Natural killer cell treated with Interleukin-12 subunit alpha and Interleukin-12 subunit beta and Interleukin-15 and Interleukin-18, amount 100 ng/mL, for 72 hours (primary cell): ENCODE measurements at regions not wholly inside any gene's neighbourhood (a gene's known extent, or its start where the extent isn't known, plus 50 kb on each side); places are given as distances from the start of the nearest gene placed in this dataset.
"Not testable (repeated sequence)": the region's sequence is repeated elsewhere in the genome, so short reads cannot be mapped to it uniquely, and the experiment has no call there.

ENCODE experiments used
- ATAC-seq, 2 donors: fragments of 150-1000 bp; cut with Tn5 transposase in 1 of 2; sonication (Bioruptor Pico), chemical (Tn5 transposase) in 1 of 2; 2 replicates each; pipeline ENCODE4 v1.10.0; 2021
- DNase-seq: peaks from one replicate; pipeline ENCODE4 v3.0.0; 2022; ENCODE audit warnings: low spot score
- H3K27ac Mint-ChIP-seq, 2 donors: 1 replicate in 1 of 2; 2 replicates in 1 of 2; pipeline ENCODE4 v1.8.0; 2022; ENCODE audit warnings: mixed read lengths in 2 of 2, mild to moderate bottlenecking in 1 of 2, moderate library complexity in 1 of 2
- H3K27me3 Mint-ChIP-seq, 2 donors: 1 replicate in 1 of 2; 2 replicates in 1 of 2; pipeline ENCODE4 v1.8.0; 2022; ENCODE audit warnings: mixed read lengths in 2 of 2
- H3K36me3 Mint-ChIP-seq: one replicate; pipeline ENCODE4 v1.8.0; 2022; ENCODE audit warnings: mixed read lengths
- H3K4me1 Mint-ChIP-seq, 2 donors: 1 replicate in 1 of 2; 2 replicates in 1 of 2; pipeline ENCODE4 v1.8.0; 2022; ENCODE audit warnings: low read depth in 2 of 2, mixed read lengths in 2 of 2, mild to moderate bottlenecking in 1 of 2
- H3K4me3 Mint-ChIP-seq: one replicate; pipeline ENCODE4 v1.8.0; 2022; ENCODE audit warnings: mixed read lengths
- H3K9me3 Mint-ChIP-seq: 2 replicates; pipeline ENCODE4 v1.8.0; 2022; ENCODE audit warnings: mixed read lengths

DNA sequence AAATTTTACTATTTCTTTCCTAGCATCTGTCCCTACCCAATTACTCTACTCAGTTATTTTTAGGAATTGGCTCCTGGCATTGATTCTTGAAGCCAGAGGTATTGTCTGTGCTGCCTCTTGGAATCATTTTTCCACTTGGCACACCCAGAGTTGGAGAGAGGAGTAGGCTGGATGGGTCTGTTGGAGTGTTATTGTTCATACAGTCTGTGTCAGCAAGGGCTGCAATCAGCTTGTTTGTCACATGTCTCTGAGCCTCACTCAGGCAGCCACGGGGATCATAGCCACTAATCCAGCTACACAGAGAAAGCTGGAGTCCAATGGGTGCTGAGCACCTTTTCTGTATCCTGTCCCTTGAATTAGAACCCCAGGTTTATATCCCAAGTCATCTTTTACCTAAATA is 176.0 kb upstream of the DYRK2 start:
- Mint-ChIP-seq H3K4me3 (no peak overlapping the region), H3K9me3 (peaks cover 1% of the 10 kb centered on the region), H3K36me3 (peaks cover 1% of the 10 kb centered on the region), H3K4me1 (peaks cover 0 to 3% of the 10 kb centered on the region in 2 donors), H3K27me3 (peaks cover 0 to 6% of the 10 kb centered on the region in 2 donors), H3K27ac (no peak overlapping the region)
- DNase-seq (no peak), ATAC-seq (no peak)

GRCh38 chr12:67474934-67475620 is 173.5 kb upstream of the DYRK2 start:
- no peak overlapping the region for H3K27ac Mint-ChIP-seq
- no peaks in the 10 kb centered on the region for H3K9me3 Mint-ChIP-seq
- ATAC-seq (no peak), DNase-seq (no peak)
- no peak overlapping the region for H3K4me3 Mint-ChIP-seq
- no peaks in the 10 kb centered on the region for H3K36me3 Mint-ChIP-seq
- H3K4me1 Mint-ChIP-seq = no peaks in the 10 kb centered on the region
- H3K27me3 Mint-ChIP-seq = peaks cover 0 to 6% of the 10 kb centered on the region in 2 donors

DNA sequence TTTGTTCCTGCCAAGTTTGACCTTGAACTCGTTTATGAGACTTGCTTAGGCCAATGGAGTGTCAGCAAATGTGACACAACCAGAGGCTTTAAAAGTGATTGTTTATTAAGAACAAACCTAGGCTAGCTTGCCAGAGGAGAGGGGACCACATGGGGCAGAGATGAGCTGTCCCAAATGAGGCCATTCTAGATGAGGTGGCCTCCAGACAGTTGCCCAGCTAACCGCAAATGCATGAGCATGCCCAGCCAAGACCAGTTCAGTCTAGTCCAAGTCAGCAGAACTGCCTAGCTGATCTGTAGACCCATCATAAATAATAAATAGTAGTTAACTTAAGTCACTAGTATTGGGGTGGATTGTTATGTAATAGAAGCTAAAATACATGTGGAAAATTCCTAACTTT is 172.8 kb upstream of the DYRK2 start:
- no peaks in the 10 kb centered on the region for H3K36me3 Mint-ChIP-seq
- H3K27me3 Mint-ChIP-seq = peaks cover 0 to 6% of the 10 kb centered on the region in 2 donors
- no peak overlapping the region for H3K4me3 Mint-ChIP-seq
- ATAC-seq = no peak
- H3K27ac Mint-ChIP-seq = no peak overlapping the region
- DNase-seq = no peak
- H3K4me1 Mint-ChIP-seq = no peaks in the 10 kb centered on the region
- no peaks in the 10 kb centered on the region for H3K9me3 Mint-ChIP-seq

DNA sequence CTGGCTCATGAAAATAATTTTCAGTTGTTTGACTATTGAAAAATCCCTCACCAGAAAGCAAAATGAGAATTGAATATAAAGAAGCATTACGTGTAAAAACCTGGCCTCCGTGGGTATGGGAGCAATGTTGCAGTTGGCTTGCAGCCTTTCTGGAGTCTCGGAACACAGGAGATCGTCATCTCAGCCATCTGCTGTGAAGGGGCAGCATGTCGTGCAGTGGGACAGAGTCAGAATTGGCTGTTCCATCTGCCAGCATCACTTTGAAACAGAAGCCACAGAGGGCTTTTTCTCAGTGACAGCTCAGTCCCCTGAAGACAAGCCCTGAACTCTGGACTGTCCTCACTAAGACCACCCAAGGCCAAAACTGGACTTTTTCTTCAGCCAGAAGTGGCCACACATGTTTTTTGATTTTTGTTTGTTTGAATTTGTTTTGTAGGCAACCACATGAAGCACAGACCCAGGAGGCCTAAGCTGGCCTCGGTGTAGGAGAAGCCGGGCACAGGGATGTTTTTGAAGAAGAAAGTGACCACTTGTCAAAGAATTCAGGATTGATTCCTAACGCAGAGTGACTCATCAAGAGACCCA is 170.8 kb upstream of the DYRK2 start:
- Mint-ChIP-seq H3K4me1 (peaks cover 6 to 7% of the 10 kb centered on the region in 2 donors), H3K9me3 (no peaks in the 10 kb centered on the region), H3K27ac (no peak overlapping the region), H3K36me3 (no peaks in the 10 kb centered on the region), H3K27me3 (peaks cover 0 to 6% of the 10 kb centered on the region in 2 donors), H3K4me3 (no peak overlapping the region)
- no peak for ATAC-seq
- DNase-seq = no peak

DNA sequence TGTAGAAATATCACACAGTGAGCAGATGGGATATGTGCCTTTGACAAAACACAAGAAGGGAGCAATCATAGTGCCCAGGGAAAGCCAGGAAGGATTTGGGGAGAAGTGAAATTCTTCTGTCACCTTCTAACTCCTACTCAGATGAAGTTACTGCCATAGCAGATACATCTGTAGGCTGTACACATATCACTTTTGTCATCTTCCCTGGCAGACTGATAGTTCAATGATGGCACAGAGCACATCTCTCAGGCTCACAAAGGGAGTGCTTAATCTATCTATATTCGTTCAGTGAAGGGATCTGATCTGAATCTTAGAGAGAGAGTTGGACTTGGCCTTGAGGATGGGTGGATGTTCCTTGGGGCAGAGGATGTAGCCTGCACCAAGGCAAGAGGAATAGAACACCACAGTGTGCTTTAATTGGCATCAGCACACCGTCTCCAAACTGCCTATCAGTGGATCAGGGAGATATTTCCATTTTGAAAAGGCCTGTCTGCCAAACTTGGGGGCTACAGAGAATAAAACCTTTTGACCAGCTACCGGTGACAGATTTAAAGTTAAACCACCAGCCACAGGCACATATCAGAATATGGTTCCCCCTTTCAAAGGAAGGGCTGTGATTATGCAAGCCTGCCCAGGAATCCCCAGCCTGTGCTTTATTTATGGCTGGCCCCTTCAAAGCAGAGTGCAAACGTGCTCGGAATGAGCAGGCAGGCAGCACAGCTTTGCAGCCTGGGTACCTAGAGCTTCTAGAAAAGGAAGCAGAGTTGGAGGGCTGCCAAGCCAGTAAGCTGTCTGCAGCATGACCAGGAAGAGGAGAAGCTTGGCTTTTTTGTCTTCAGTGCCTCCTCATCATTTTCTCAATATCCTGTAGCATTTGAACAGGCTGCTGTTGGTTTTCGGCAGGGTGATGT is 165.5 kb upstream of the DYRK2 start:
- Mint-ChIP-seq H3K4me3 (peak overlapping the region; percentile 43), H3K9me3 (peaks cover 4% of the 10 kb centered on the region), H3K4me1 (peaks cover 23 to 26% of the 10 kb centered on the region in 2 donors), H3K36me3 (peaks cover 8% of the 10 kb centered on the region), H3K27ac (peak overlapping the region; percentile 24 to 34), H3K27me3 (no peaks in the 10 kb centered on the region)
- peak; percentile 86 for ATAC-seq
- DNase-seq = peak; percentile 63

- peaks cover 23 to 26% of the 10 kb centered on the region in 2 donors for H3K4me1 Mint-ChIP-seq
- peaks cover 11% of the 10 kb centered on the region for H3K36me3 Mint-ChIP-seq
- no peak for DNase-seq
Measured at GRCh38 chr12:67483871-67484554, 164.5 kb upstream of the DYRK2 start.

GRCh38 chr12:67484791-67485480 is 163.6 kb upstream of the DYRK2 start:
- H3K4me3 Mint-ChIP-seq = no peak overlapping the region
- DNase-seq (no peak), ATAC-seq (no peak)
- H3K36me3 Mint-ChIP-seq = peaks cover 16% of the 10 kb centered on the region
- peaks cover 23 to 26% of the 10 kb centered on the region in 2 donors for H3K4me1 Mint-ChIP-seq
- peak overlapping the region; percentile 37 to 57 for H3K27ac Mint-ChIP-seq
- H3K9me3 Mint-ChIP-seq = peaks cover 10% of the 10 kb centered on the region
- no peaks in the 10 kb centered on the region for H3K27me3 Mint-ChIP-seq

More at GRCh38 chr12:67483871-67484554, 164.5 kb upstream of the DYRK2 start:
- no peaks in the 10 kb centered on the region for H3K27me3 Mint-ChIP-seq
- peak overlapping the region; percentile 37 to 57 for H3K27ac Mint-ChIP-seq
- H3K9me3 Mint-ChIP-seq = peaks cover 5% of the 10 kb centered on the region
- no peak overlapping the region for H3K4me3 Mint-ChIP-seq
- ATAC-seq = peak in 1 of 2 donors; percentile 12

DNA sequence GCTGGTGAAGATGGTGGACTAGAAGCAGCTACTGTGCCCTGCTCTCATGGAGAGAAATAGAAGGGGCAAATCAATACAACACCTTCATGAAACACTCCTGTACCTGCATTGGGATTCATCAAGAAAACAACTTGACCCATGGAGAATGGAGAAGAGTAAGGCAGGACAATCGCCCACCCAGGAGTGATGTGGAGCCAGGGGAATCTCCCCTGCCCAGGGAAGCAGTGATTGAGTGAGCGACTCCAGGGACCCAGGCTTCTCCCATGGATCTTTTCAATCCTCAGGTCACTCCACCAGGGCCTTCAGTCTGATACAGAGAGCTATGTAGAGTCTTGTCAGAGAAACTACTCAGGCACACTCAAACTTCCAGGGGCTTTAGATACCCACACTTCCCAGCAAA is 161.9 kb upstream of the DYRK2 start:
- peaks cover 28% of the 10 kb centered on the region for H3K36me3 Mint-ChIP-seq
- H3K4me1 Mint-ChIP-seq = peaks cover 23 to 26% of the 10 kb centered on the region in 2 donors
- H3K4me3 Mint-ChIP-seq = no peak overlapping the region
- no peak overlapping the region for H3K27ac Mint-ChIP-seq
- DNase-seq (no peak), ATAC-seq (no peak)
- no peaks in the 10 kb centered on the region for H3K27me3 Mint-ChIP-seq
- peaks cover 10% of the 10 kb centered on the region for H3K9me3 Mint-ChIP-seq

GRCh38 chr12:67488349-67488748 is 160.2 kb upstream of the DYRK2 start:
- Mint-ChIP-seq H3K9me3 (peaks cover 18% of the 10 kb centered on the region), H3K4me1 (peaks cover 12 to 14% of the 10 kb centered on the region in 2 donors), H3K36me3 (peaks cover 43% of the 10 kb centered on the region)
- H3K27me3 Mint-ChIP-seq, H3K27ac Mint-ChIP-seq, ATAC-seq, DNase-seq, H3K4me3 Mint-ChIP-seq: not testable (repeated sequence)

GRCh38 chr12:67489007-67489406 is 159.5 kb upstream of the DYRK2 start:
- peaks cover 43% of the 10 kb centered on the region for H3K36me3 Mint-ChIP-seq
- H3K27ac Mint-ChIP-seq = no peak overlapping the region
- peaks cover 7% of the 10 kb centered on the region in 2 donors for H3K4me1 Mint-ChIP-seq
- no peaks in the 10 kb centered on the region for H3K27me3 Mint-ChIP-seq
- DNase-seq (no peak), ATAC-seq (no peak)
- H3K4me3 Mint-ChIP-seq = no peak overlapping the region
- peaks cover 18% of the 10 kb centered on the region for H3K9me3 Mint-ChIP-seq

- no peak overlapping the region for H3K4me3 Mint-ChIP-seq
Measured at GRCh38 chr12:67496581-67496980, 152.0 kb upstream of the DYRK2 start.

DNA sequence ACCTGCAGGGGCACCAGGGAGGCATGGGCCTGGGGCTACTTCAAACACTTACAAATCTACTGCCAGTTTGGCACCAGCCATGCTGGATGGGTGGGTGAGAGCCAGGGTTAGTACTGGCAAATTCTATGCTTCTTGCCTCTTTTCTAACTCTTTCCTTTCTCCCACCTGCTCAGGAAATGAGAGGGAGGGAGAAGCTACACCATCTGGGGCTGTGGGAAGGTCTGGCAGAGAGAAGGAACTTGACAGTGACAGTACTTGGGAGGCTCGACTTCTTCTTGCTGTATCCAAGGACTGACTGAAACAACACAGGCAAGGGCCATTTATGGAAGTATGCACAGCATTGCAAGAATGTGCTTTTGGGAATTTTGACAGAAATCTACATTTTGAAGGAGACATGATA is 149.6 kb upstream of the DYRK2 start:
- Mint-ChIP-seq H3K9me3 (no peaks in the 10 kb centered on the region), H3K4me1 (peaks cover 6 to 8% of the 10 kb centered on the region in 2 donors), H3K27ac (no peak overlapping the region), H3K36me3 (no peaks in the 10 kb centered on the region), H3K27me3 (no peaks in the 10 kb centered on the region), H3K4me3 (no peak overlapping the region)
- no peak for ATAC-seq
- DNase-seq = no peak

More at GRCh38 chr12:67496581-67496980, 152.0 kb upstream of the DYRK2 start:
- H3K9me3 Mint-ChIP-seq = peaks cover 8% of the 10 kb centered on the region
- peaks cover 4 to 6% of the 10 kb centered on the region in 2 donors for H3K4me1 Mint-ChIP-seq
- no peak overlapping the region for H3K27ac Mint-ChIP-seq
- DNase-seq = no peak
- peaks cover 15% of the 10 kb centered on the region for H3K36me3 Mint-ChIP-seq
- H3K27me3 Mint-ChIP-seq = no peaks in the 10 kb centered on the region
- ATAC-seq = no peak

DNA sequence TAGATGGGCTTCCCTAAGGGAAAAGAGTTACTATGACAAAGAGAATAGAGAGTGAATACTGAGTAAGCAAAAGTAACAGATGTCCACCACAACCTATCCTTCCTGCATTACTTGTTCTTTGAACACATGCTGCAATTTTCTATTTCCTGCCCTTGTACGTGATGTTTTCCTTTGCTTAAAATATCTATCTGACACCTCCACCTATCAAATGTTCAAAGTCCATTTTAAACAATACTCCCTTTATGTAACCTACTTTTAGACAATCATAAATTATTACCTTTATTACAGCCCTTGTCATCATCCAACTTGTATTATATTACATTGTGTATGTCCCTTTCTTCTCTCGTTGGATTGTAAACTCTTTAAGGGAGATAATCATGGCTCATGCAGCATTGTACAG is 147.2 kb upstream of the DYRK2 start:
- Mint-ChIP-seq H3K4me3 (no peak overlapping the region), H3K9me3 (no peaks in the 10 kb centered on the region), H3K27ac (no peak overlapping the region), H3K4me1 (peaks cover 6 to 13% of the 10 kb centered on the region in 2 donors), H3K27me3 (no peaks in the 10 kb centered on the region), H3K36me3 (no peaks in the 10 kb centered on the region)
- ATAC-seq (no peak), DNase-seq (no peak)
